ENCODE measurements at regions not wholly inside any gene's neighbourhood (a gene's known extent, or its start where the extent isn't known, plus 50 kb on each side); places are given as distances from the start of the nearest gene placed in this dataset.
"Not testable (repeated sequence)": the region's sequence is repeated elsewhere in the genome, so short reads cannot be mapped to it uniquely, and the experiment has no call there.

DNA sequence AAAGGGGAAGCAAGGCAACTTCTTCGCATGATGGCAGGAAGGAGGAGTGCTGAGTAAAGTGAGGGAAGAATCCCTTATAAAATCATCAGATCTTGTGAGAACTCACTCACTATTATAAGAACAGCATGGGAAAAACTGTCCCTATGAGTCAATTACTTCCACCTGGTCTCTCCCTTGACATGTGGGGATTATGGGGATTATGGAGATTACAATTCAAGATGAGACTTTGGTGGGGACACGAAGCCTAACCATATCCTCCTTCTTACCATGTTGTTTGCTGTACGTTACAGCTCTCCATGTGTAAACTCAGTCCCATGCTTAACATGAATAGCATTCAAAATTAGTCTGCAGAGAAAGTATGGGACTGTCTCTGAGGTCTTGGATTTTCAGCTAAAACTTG, 1096.8 kb upstream of the ACVR2A start:
- DNase-seq: no peak

- DNase-seq: no peak
Measured at GRCh38 chr2:146741260-146741659, 1103.6 kb upstream of the ACVR2A start.

DNA sequence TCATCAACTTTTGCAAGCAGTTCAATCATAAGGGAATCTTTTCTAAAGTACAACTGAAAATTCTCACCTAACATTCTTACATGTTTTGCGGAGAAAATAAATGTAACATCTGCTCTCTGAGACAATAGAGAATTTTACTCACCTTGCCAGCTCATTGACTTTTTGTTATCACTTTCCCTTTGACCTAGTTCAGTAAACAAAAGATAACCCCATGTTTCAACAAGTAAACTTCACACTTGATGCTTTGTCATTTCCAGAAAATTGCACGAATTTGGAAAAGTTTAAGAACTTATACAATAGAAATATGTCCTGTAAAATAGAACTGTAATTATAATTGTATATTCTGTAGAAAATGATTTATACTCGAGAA, 1110.0 kb upstream of the ACVR2A start:
- DNase-seq: no peak

GRCh38 chr2:146734042-146734820, 1110.6 kb upstream of the ACVR2A start:
- peak in 1 of 5 experiments; percentile 14 for DNase-seq

GRCh38 chr2:146730882-146731281, 1113.9 kb upstream of the ACVR2A start:
- no peak for DNase-seq

- no peak for DNase-seq
Measured at GRCh38 chr2:146721486-146721885, 1123.3 kb upstream of the ACVR2A start.

- DNase-seq: no peak
Measured at GRCh38 chr2:146720170-146720569, 1124.7 kb upstream of the ACVR2A start.

DNA sequence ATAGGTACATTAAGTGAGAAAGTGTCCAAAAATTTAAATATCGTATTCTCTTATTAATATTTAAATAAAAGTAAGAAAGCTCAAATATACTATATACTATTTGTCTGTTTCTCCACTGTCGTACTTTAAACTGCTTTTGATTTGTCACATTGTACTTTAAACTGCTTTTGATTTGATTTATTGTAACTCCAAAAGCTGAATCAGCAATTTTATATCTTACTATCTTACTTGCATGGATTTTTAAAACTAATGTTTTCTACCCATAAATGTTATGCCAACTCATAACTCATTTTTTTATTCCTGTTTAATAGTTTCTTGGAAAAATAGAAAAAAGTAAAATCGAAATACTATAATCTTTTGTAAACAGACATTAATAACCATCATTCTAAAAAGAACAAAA, 1128.2 kb upstream of the ACVR2A start:
- no peak for DNase-seq

DNA sequence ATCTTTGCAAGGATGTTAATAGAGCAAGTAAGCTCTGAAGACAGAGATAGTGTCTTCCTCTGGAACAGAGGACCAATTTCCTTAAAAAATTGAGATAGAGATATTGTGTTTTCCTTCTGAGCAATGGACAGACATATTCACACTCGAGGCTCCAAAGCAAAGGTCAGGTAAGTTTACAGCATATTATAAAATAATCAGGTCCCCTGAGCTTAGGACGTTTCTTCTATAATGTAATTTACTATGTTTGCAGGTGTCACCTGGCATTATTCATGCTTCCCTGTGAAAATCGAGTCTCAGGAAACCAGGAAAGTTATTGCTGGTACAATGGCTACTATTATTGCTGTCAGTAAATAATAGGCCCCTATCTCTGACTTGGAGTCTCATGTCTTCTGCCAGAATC, 1135.8 kb upstream of the ACVR2A start:
- no peak for DNase-seq

GRCh38 chr2:146701183-146701582, 1143.6 kb upstream of the ACVR2A start:
- no peak for DNase-seq

- DNase-seq: no peak
Measured at GRCh38 chr2:146697307-146697706, 1147.5 kb upstream of the ACVR2A start.

DNA sequence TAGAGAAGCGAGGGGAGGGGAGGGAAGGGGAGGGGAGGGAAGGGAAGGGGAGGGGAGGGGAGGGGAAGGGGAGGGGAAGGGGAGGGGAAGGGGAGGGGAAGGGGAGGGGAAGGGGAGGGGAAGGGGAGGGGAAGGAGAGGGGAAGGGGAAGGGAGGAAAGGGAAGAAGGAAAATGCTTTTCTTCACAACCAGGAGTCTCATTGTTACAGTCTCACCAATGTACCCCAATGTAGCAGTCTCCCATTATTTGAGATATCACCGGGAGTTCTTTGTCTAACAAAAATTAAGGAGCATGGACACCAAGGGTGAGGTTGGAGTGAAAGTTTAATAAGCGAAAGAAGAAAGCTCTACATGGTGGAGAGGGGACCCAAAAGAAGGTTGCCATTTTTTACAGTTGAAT, 1148.0 kb upstream of the ACVR2A start:
- not testable (repeated sequence) for DNase-seq

DNA sequence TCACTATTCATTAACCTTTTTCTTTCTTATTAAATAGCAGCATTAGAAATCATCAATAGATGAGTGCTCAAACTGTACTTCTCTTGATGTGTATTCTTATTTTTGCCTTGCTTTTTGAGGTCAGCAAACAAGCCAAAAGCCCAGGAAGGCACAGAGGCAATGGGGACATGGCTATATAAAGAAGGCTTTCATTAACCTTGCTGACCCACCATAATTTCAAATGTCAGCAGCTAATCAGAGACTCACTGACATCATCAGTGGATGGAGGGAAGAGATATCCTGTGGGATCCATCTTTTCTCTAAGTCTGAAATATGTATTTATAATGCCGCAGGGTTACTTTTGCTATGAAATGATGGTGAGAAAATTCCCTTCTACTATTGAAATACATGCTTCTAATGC, 1162.8 kb upstream of the ACVR2A start:
- no peak for DNase-seq

DNA sequence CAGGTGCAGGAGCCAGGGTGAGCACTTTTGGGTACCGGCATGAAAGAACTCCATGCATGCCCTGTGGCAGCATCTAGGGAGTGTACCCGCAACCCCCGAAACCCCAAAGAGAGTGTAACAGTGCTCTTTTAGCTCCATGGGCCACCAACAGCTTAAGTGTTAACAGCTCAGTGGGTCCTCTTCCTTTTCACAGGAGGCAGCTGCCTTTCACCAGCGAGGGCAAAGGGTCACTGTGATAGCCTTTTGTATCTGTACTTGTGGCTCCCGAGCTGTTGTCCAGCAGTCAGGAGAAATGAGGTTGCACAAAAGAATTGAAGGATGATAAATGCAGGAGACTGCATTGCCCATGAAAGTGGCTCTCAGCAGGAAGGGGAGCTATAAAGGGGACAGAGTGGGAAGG, 1166.3 kb upstream of the ACVR2A start:
- no peak for DNase-seq

DNA sequence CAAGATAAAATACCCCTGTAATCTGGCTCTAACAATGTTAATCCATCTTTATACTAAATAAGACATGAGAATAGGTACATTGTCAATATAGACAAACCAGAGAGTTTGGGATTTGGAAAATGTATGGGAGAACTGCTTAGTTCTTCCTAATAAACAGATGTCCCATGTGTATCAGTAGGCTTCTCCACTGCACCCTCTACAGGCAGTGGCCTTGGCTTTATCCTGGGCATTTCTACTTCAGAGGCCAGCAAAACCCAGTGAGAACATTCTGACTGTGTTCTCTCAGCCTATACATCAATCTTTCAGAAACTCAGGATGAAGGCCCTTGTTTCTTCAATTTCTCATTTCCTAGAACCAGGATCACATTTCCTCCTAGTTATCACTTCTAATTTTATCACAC, 1167.5 kb upstream of the ACVR2A start:
- DNase-seq: no peak

DNA sequence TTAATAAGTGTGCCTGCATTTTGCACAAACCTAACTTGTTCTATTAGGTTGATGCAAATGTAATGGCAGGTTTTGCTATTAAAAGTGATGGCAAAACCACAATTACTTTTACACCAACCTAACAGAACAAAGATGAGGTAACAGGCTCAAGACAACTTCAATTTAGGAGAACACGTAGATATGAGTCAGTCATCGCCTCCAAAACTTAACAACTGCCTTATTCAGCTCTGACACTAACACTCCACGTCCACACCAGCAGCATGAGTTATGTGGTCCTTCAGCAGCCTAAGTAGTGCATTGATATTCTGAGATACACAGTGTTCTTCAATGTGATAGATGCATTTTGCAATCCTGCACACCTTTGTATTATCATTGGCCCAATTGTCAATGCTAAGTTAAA, 1175.1 kb upstream of the ACVR2A start:
- DNase-seq: no peak

- DNase-seq: no peak
Measured at GRCh38 chr2:146666340-146666739, 1178.5 kb upstream of the ACVR2A start.

GRCh38 chr2:146665800-146666199, 1179.0 kb upstream of the ACVR2A start:
- no peak for DNase-seq

GRCh38 chr2:146661473-146662096, 1183.2 kb upstream of the ACVR2A start:
- DNase-seq: no peak

DNA sequence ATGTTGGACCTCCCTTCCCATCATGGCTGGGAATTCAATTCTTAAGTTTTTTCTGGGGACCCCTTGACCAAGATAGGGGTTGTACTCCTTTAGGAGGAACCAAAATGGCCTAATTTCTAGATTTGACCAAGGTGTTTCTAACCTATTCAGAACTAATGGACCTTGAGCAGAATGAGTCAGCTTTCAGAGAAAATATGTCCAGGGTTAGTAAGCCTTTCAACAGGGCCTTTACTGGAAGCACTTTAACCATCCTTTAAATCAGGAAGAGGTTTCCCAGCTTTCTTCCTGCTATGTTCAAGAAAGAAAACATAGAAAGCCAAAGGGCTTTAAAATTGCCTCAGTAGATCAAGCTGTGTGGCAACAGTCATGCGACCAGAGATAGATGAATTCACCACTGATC, 1184.9 kb upstream of the ACVR2A start:
- no peak for DNase-seq

DNA sequence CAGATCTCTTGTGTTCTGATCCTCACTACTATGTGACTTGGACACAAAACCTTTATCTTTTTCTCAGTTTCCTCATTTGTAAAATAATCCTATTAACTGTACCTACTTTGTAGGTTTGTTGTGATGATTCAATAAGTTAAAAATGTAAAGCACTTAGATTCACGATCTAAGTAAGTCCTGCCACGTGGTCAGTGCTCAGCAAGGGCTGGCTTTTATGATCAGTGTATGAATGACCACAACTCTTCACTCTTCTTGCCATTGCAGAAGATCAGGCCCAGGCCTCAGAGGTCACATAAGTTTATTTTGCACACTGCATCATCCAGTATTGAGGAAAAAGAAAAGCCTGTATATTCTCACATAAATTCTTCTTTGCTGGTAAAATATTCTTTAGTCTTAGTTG, 1192.5 kb upstream of the ACVR2A start:
- no peak for DNase-seq

- no peak for DNase-seq
Measured at GRCh38 chr2:146651361-146651760, 1193.5 kb upstream of the ACVR2A start.

DNA sequence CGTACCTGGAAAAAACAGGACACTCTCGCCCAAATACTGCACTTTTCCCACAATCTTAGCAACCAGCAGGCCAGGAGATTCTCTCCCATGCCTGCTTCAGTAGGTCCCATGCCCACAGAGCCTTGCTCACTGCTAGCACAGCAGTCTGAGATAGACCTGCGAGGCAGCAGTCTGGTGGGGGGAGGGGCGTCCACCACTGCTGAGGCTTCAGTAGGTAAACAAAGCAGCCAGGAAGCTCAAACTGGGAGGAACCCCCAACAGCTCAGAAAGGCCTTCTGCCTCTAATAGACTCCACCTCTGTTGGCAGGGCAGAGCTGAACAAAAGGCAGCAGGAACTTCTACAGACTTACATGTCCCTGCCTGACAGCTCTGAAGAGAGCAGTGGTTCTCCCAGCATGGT, 1202.8 kb upstream of the ACVR2A start:
- DNase-seq: no peak

DNA sequence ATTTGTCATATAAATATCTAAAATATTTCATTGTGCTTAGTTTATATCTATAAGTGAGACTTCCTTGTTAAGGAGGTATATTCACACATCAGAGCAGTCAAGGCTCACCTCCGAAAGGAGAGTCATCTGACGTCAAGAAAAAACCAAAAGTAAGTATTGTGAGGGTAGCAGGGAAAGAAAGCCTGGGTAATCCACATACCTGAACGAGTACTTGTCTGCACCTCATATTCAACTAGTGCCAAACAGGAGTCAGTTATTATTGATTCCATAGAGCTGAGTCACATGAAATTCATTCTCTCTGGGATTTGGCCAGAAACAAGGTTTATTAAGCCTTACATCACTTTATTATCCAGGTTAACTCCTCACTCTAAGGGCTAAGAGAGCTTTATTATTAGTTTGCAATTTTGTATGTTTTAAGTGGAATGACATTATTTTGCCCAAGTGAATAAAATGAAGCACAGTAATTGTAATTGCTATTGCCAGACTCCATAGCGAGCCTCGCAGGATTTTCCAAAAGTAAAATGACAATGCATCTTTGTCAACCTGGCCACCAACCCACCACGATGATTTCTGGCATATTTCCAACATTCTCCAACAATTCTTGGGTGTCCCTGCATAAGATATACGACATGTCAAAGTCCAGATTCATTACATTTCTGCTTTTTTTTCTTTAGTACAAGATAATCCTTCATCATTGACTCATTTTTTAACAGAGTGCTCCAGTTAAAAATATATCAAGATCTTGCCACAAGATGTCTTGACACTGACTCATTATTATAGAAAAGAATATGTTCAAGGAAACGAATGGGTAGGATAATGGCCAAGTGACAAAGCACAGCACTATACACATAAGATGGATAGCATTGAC, 1210.4 kb upstream of the ACVR2A start:
- DNase-seq: no peak

All from T-helper 2 cell (primary cell).